Osteoblast (primary cell): ENCODE measurements at regions not wholly inside any gene's neighbourhood (a gene's known extent, or its start where the extent isn't known, plus 50 kb on each side); places are given as distances from the start of the nearest gene placed in this dataset.

Source experiments
- DNase-seq: peaks from one replicate; pipeline ENCODE4 v3.0.0; 2011; ENCODE audit warnings: low spot score, mixed read lengths; ENCODE audit not compliant: insufficient read length; ENCODE audit errors: missing footprints
- H2AFZ ChIP-seq: 2 replicates; pipeline ENCODE4 v1.6.0; 2011; ENCODE audit warnings: mild to moderate bottlenecking, low read length
- H3K27ac ChIP-seq: 2 replicates; pipeline ENCODE4 v1.5.1; 2011; ENCODE audit warnings: mild to moderate bottlenecking, low read depth, low read length, moderate library complexity
- H3K27me3 ChIP-seq: 2 replicates; pipeline ENCODE4 v1.6.0; 2012; ENCODE audit warnings: mild to moderate bottlenecking, control low read depth, inconsistent platforms, low read length, moderate library complexity; ENCODE audit not compliant: insufficient read depth
- H3K36me3 ChIP-seq: 2 replicates; pipeline ENCODE4 v1.5.1; 2011; ENCODE audit warnings: mild to moderate bottlenecking, low read length, control low read depth, moderate library complexity; ENCODE audit not compliant: insufficient read depth
- H3K4me1 ChIP-seq: 2 replicates; pipeline ENCODE4 v1.5.1; 2011; ENCODE audit warnings: mild to moderate bottlenecking, low read length, control low read depth, moderate library complexity; ENCODE audit not compliant: insufficient read depth
- H3K4me2 ChIP-seq: 2 replicates; pipeline ENCODE4 v1.6.0; 2011; ENCODE audit warnings: mild to moderate bottlenecking, low read length; ENCODE audit not compliant: insufficient read depth
- H3K4me3 ChIP-seq: fragments of 200-600 bp; sonication (generic); 3 replicates; pipeline ENCODE4 v1.5.1; 2012; ENCODE audit warnings: mild to moderate bottlenecking, low read length, inconsistent platforms; ENCODE audit not compliant: insufficient read depth
- H3K79me2 ChIP-seq: 2 replicates; pipeline ENCODE4 v1.6.0; 2012; ENCODE audit warnings: mild to moderate bottlenecking, low read length, control low read depth, inconsistent platforms; ENCODE audit not compliant: insufficient read depth
- H3K9me3 ChIP-seq: 2 replicates; pipeline ENCODE4 v1.5.1; 2011; ENCODE audit warnings: low read depth, low read length, control low read depth
- H4K20me1 ChIP-seq: 2 replicates; pipeline ENCODE4 v1.6.0; 2012; ENCODE audit warnings: mild to moderate bottlenecking, low read length, control low read depth; ENCODE audit not compliant: insufficient read depth
- TF ChIP-seq, protein P1 (sequence below): IDR thresholded peaks from 2 replicates; pipeline ENCODE4 v1.5.1; 2011; ENCODE audit warnings: mild to moderate bottlenecking, low read depth, low read length, moderate library complexity; ENCODE audit errors: extremely low read depth

DNA sequence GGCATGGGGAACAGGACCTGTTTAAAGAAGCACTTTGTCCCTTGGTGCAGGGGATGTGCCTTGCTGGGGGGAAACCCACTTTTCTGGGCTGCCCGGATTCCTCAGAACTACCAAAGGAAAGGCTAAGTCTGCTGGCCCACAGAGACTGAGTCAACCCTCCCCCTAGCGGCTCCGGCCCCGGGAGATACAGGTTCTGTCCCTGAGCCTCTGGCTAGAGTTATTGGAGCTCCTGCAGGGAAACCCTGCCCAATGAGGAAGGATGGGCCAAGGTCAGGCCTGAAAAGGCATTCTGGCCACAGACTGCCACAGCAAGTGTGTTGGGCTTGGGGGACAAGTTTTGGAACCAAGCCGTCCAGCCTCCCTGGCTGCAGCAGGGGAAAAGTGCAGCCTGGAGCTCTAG lies 490.9 kb upstream of the ACTRT1 start:
- H2AFZ ChIP-seq: no peak overlapping the region
- no peaks in the 10 kb centered on the region for H3K4me1 ChIP-seq
- no peaks in the 10 kb centered on the region for H3K36me3 ChIP-seq
- H3K79me2 ChIP-seq: no peaks in the 10 kb centered on the region
- TF ChIP-seq, protein P1, sequence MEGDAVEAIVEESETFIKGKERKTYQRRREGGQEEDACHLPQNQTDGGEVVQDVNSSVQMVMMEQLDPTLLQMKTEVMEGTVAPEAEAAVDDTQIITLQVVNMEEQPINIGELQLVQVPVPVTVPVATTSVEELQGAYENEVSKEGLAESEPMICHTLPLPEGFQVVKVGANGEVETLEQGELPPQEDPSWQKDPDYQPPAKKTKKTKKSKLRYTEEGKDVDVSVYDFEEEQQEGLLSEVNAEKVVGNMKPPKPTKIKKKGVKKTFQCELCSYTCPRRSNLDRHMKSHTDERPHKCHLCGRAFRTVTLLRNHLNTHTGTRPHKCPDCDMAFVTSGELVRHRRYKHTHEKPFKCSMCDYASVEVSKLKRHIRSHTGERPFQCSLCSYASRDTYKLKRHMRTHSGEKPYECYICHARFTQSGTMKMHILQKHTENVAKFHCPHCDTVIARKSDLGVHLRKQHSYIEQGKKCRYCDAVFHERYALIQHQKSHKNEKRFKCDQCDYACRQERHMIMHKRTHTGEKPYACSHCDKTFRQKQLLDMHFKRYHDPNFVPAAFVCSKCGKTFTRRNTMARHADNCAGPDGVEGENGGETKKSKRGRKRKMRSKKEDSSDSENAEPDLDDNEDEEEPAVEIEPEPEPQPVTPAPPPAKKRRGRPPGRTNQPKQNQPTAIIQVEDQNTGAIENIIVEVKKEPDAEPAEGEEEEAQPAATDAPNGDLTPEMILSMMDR: no peak
- no peak for DNase-seq
- no peak overlapping the region for H3K27ac ChIP-seq
- no peaks in the 10 kb centered on the region for H4K20me1 ChIP-seq
- no peaks in the 10 kb centered on the region for H3K9me3 ChIP-seq
- no peaks in the 10 kb centered on the region for H3K27me3 ChIP-seq
- H3K4me3 ChIP-seq: no peak overlapping the region
- no peak overlapping the region for H3K4me2 ChIP-seq

DNA sequence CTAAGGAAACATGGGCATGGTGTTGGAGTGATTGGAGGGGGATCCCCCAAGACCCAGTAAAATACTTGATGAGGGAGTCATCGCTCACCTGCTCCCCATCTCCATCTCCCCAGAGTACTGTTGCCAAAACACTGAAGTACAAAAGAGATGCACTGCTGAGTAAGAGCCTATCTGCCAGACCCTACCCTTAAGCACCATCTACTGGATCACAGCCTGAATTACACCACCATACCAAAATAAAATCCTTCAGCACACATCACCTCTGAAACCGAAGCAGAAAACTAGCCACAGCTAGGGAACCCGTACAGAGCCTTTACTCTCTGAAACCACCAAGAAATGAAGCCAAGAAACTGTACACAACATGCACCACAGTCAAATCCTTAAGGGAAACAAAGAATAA lies 466.3 kb upstream of the ACTRT1 start:
- H3K27me3 ChIP-seq: no peaks in the 10 kb centered on the region
- H4K20me1 ChIP-seq: no peaks in the 10 kb centered on the region
- no peaks in the 10 kb centered on the region for H3K9me3 ChIP-seq
- peak; percentile 19 for DNase-seq
- H3K4me3 ChIP-seq: no peak overlapping the region
- H3K27ac ChIP-seq: no peak overlapping the region
- TF ChIP-seq, protein P1: peak; percentile 23
- H2AFZ ChIP-seq: no peak overlapping the region
- no peaks in the 10 kb centered on the region for H3K36me3 ChIP-seq
- no peaks in the 10 kb centered on the region for H3K4me1 ChIP-seq
- no peaks in the 10 kb centered on the region for H3K79me2 ChIP-seq
- H3K4me2 ChIP-seq: no peak overlapping the region

DNA sequence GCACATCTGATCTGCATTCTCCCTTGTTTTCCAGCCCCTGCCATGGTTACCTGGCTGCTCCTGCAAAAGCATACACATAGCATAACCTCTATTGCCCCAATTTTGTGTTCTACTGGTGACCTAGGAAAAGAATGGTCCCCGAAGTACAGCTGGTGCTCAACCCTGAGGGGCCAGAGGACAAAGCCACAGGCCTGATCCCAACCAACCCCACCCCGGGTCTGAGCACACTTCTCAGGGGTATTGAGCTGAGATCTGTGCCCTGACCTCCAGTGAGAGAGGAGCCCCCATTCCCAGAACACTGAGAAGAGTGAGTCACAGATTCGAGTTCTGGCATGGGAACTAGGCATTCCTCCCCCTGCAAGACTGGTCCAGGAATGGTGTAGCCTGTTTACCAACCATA lies 465.5 kb upstream of the ACTRT1 start:
- Histone ChIP-seq H2AFZ (no peak overlapping the region), H3K79me2 (no peaks in the 10 kb centered on the region), H4K20me1 (no peaks in the 10 kb centered on the region), H3K27ac (no peak overlapping the region), H3K4me1 (no peaks in the 10 kb centered on the region), H3K4me2 (no peak overlapping the region), H3K36me3 (no peaks in the 10 kb centered on the region), H3K27me3 (no peaks in the 10 kb centered on the region), H3K4me3 (no peak overlapping the region), H3K9me3 (no peaks in the 10 kb centered on the region)
- TF ChIP-seq, protein P1: no peak
- DNase-seq: no peak

DNA sequence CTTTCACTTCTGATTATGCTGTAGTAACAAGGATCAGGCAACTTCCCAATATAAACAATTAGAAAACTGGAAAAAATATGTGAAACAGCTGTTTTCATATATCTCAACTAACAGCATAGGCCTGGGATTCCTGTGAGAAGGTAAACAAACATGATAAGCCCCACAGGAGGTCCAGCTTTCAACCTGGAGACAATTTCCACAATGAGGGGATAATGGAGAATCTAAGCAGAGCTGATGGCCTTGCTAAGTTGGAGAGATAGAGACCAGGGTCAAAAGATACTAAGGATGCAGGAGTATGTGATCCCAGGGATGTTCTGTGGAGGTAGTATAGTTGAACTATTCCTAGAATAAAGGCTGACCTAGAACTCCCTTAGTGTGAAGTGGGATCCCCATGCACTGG lies 452.3 kb upstream of the ACTRT1 start:
- no peaks in the 10 kb centered on the region for H4K20me1 ChIP-seq
- H3K36me3 ChIP-seq: no peaks in the 10 kb centered on the region
- H3K27ac ChIP-seq: no peak overlapping the region
- no peaks in the 10 kb centered on the region for H3K4me1 ChIP-seq
- H3K4me3 ChIP-seq: no peak overlapping the region
- no peaks in the 10 kb centered on the region for H3K27me3 ChIP-seq
- H2AFZ ChIP-seq: no peak overlapping the region
- no peak for DNase-seq
- H3K9me3 ChIP-seq: peaks cover 2% of the 10 kb centered on the region
- TF ChIP-seq, protein P1: no peak
- H3K79me2 ChIP-seq: no peaks in the 10 kb centered on the region
- H3K4me2 ChIP-seq: no peak overlapping the region
